HG02973 (cell line): ENCODE measurements at regions not wholly inside any gene's neighbourhood (a gene's known extent, or its start where the extent isn't known, plus 50 kb on each side); places are given as distances from the start of the nearest gene placed in this dataset.
"Not testable (repeated sequence)": the region's sequence is repeated elsewhere in the genome, so short reads cannot be mapped to it uniquely, and the experiment has no call there.

ENCODE experiments used
- ATAC-seq: cut with Tn5 transposase; IDR thresholded peaks from one replicate; pipeline ENCODE4 v1.9.1; 2021; ENCODE audit warnings: moderate library complexity; ENCODE audit not compliant: unreplicated experiment

GRCh38 chr1:25134307-25134706 lies 98.0 kb downstream of the SYF2 start:
- ATAC-seq, result no peak

GRCh38 chr1:25131794-25132193 lies 100.5 kb downstream of the SYF2 start:
- no peak for ATAC-seq

- no peak for ATAC-seq
Observed at GRCh38 chr1:25130895-25131294, 101.4 kb downstream of the SYF2 start.

GRCh38 chr1:25129380-25129779 lies 102.9 kb downstream of the SYF2 start:
- no peak for ATAC-seq

- ATAC-seq, result peak; percentile 48
Observed at GRCh38 chr1:25128121-25128621, 104.1 kb downstream of the SYF2 start.

- ATAC-seq, result no peak
Observed at GRCh38 chr1:25126562-25126961, 105.7 kb downstream of the SYF2 start.

- ATAC-seq, result no peak
Observed at GRCh38 chr1:25123551-25123950, 108.8 kb downstream of the SYF2 start.

GRCh38 chr1:25122747-25123146 lies 109.6 kb downstream of the SYF2 start:
- ATAC-seq, result no peak

- no peak for ATAC-seq
Observed at GRCh38 chr1:25120281-25120680, 112.0 kb downstream of the SYF2 start.

- no peak for ATAC-seq
Observed at GRCh38 chr1:25118546-25118945, 113.8 kb downstream of the SYF2 start.

GRCh38 chr1:25117233-25117823 lies 115.0 kb downstream of the SYF2 start:
- ATAC-seq, result no peak

- ATAC-seq, result no peak
Observed at GRCh38 chr1:25116832-25117231, 115.5 kb downstream of the SYF2 start.

GRCh38 chr1:25116117-25116516 lies 116.2 kb downstream of the SYF2 start:
- ATAC-seq, result not testable (repeated sequence)

- no peak for ATAC-seq
Observed at GRCh38 chr1:25113731-25114130, 118.6 kb downstream of the SYF2 start.

GRCh38 chr1:25113086-25113485 lies 119.2 kb downstream of the SYF2 start:
- no peak for ATAC-seq

- ATAC-seq, result no peak
Observed at GRCh38 chr1:25112400-25112799, 119.9 kb downstream of the SYF2 start.

- no peak for ATAC-seq
Observed at GRCh38 chr1:25111706-25112105, 120.6 kb downstream of the SYF2 start.

GRCh38 chr1:25110485-25110884 lies 121.8 kb downstream of the SYF2 start:
- ATAC-seq, result no peak

GRCh38 chr1:25110036-25110435 lies 122.3 kb downstream of the SYF2 start:
- ATAC-seq, result no peak

GRCh38 chr1:25109531-25109951 lies 122.8 kb downstream of the SYF2 start:
- no peak for ATAC-seq

GRCh38 chr1:25107643-25108010 lies 124.7 kb downstream of the SYF2 start:
- ATAC-seq, result no peak

- no peak for ATAC-seq
Observed at GRCh38 chr1:25106976-25107642, 125.2 kb downstream of the SYF2 start.

GRCh38 chr1:25106352-25106751 lies 126.0 kb downstream of the SYF2 start:
- ATAC-seq, result no peak
